Fibroblast of pulmonary artery (primary cell): ENCODE measurements at regions not wholly inside any gene's neighbourhood (a gene's known extent, or its start where the extent isn't known, plus 50 kb on each side); places are given as distances from the start of the nearest gene placed in this dataset.

Source experiments
- DNase-seq: peaks from one replicate; pipeline ENCODE4 v3.0.0-alpha.2; 2010; ENCODE audit warnings: low read depth
- H3K4me3 ChIP-seq: replicated peaks from 2 replicates; pipeline ENCODE4 v1.5.1; 2011; ENCODE audit warnings: low read depth, mild to moderate bottlenecking, control low read depth, low read length, moderate library complexity
- CTCF ChIP-seq: IDR thresholded peaks from 2 replicates; pipeline ENCODE4 v1.5.1; 2011; ENCODE audit warnings: mild to moderate bottlenecking, control low read depth, low read length, inconsistent platforms; ENCODE audit errors: missing control alignments

GRCh38 chr6:22006795-22007194 is 290.0 kb downstream of the PRL start:
- TF ChIP-seq CTCF = no peak
- H3K4me3 ChIP-seq = no peak overlapping the region
- no peak for DNase-seq

- no peak for TF ChIP-seq CTCF
- DNase-seq = no peak
- no peak overlapping the region for H3K4me3 ChIP-seq
Measured at GRCh38 chr6:22007469-22007868, 289.4 kb downstream of the PRL start.

- no peak for DNase-seq
- no peak overlapping the region for H3K4me3 ChIP-seq
- no peak for TF ChIP-seq CTCF
Measured at GRCh38 chr6:22008248-22008836, 288.5 kb downstream of the PRL start.

- no peak for DNase-seq
- TF ChIP-seq CTCF = no peak
- H3K4me3 ChIP-seq = no peak overlapping the region
Measured at GRCh38 chr6:22010102-22010501, 286.7 kb downstream of the PRL start.

- no peak overlapping the region for H3K4me3 ChIP-seq
- DNase-seq = no peak
- no peak for TF ChIP-seq CTCF
Measured at GRCh38 chr6:22015216-22015615, 281.6 kb downstream of the PRL start.

- TF ChIP-seq CTCF = no peak
- DNase-seq = no peak
- no peak overlapping the region for H3K4me3 ChIP-seq
Measured at GRCh38 chr6:22015944-22016343, 280.9 kb downstream of the PRL start.

GRCh38 chr6:22017272-22017671 is 279.6 kb downstream of the PRL start:
- no peak for DNase-seq
- no peak overlapping the region for H3K4me3 ChIP-seq
- TF ChIP-seq CTCF = no peak
